Ammon's horn (tissue), 1 donor: ENCODE measurements at regions not wholly inside any gene's neighbourhood (a gene's known extent, or its start where the extent isn't known, plus 50 kb on each side); places are given as distances from the start of the nearest gene placed in this dataset.
A peak's percentile ranks its signal among the peaks of the same experiment; 100 is the strongest.

ENCODE experiments used
- DNase-seq: peaks from one replicate; pipeline ENCODE4 v3.0.0-alpha.2; 2016; ENCODE audit warnings: low spot score

- no peak for DNase-seq
Observed at GRCh38 chr13:33466262-33466661, 180.7 kb upstream of the STARD13 start.

GRCh38 chr13:33467556-33467955 lies 182.0 kb upstream of the STARD13 start:
- no peak for DNase-seq

- DNase-seq = no peak
Observed at GRCh38 chr13:33471204-33471603, 185.6 kb upstream of the STARD13 start.

GRCh38 chr13:33472446-33472845 lies 186.9 kb upstream of the STARD13 start:
- DNase-seq = no peak

- DNase-seq = no peak
Observed at GRCh38 chr13:33479105-33479504, 193.6 kb upstream of the STARD13 start.

GRCh38 chr13:33480561-33480960 lies 195.0 kb upstream of the STARD13 start:
- DNase-seq = no peak

- DNase-seq = no peak
Observed at GRCh38 chr13:33483471-33483870, 197.9 kb upstream of the STARD13 start.

GRCh38 chr13:33485247-33485646 lies 199.7 kb upstream of the STARD13 start:
- DNase-seq = no peak

- DNase-seq = peak; percentile 77
Observed at GRCh38 chr13:33487575-33488243, 202.2 kb upstream of the STARD13 start.

- no peak for DNase-seq
Observed at GRCh38 chr13:33489563-33489962, 204.0 kb upstream of the STARD13 start.

- DNase-seq = peak; percentile 9
Observed at GRCh38 chr13:33490461-33491327, 205.1 kb upstream of the STARD13 start.

GRCh38 chr13:33493672-33494365 lies 208.3 kb upstream of the STARD13 start:
- no peak for DNase-seq

- no peak for DNase-seq
Observed at GRCh38 chr13:33494596-33495204, 209.1 kb upstream of the STARD13 start.

GRCh38 chr13:33496336-33496735 lies 210.8 kb upstream of the STARD13 start:
- DNase-seq = no peak

GRCh38 chr13:33497146-33497845 lies 211.7 kb upstream of the STARD13 start:
- no peak for DNase-seq

GRCh38 chr13:33508060-33508459 lies 222.5 kb upstream of the STARD13 start:
- no peak for DNase-seq

GRCh38 chr13:33509642-33510229 lies 224.2 kb upstream of the STARD13 start:
- DNase-seq = peak; percentile 38

GRCh38 chr13:33510350-33510970 lies 224.9 kb upstream of the STARD13 start:
- no peak for DNase-seq

- no peak for DNase-seq
Observed at GRCh38 chr13:33512880-33513554, 227.5 kb upstream of the STARD13 start.

- DNase-seq = no peak
Observed at GRCh38 chr13:33514362-33514761, 228.8 kb upstream of the STARD13 start.
